Lower lobe of right lung (tissue), 2 donors: ENCODE measurements at regions not wholly inside any gene's neighbourhood (a gene's known extent, or its start where the extent isn't known, plus 50 kb on each side); places are given as distances from the start of the nearest gene placed in this dataset.

ENCODE experiments used
- ATAC-seq, 2 donors: fragments of 200-7000 bp; cut with Tn5 transposase; one replicate each; pipeline ENCODE4 v1.9.1; 2020 to 2022; ENCODE audit warnings: mild to moderate bottlenecking in 2 of 2, moderate library complexity in 2 of 2
- DNase-seq: peaks from one replicate; pipeline ENCODE4 v3.0.0-alpha.2; 2020
- H3K27ac ChIP-seq: fragments of 200-600 bp; one replicate; pipeline ENCODE4 v1.8.0; 2022
- H3K27me3 ChIP-seq: fragments of 200-600 bp; one replicate; pipeline ENCODE4 v1.8.0; 2022; ENCODE audit warnings: low read depth
- H3K36me3 ChIP-seq: fragments of 200-600 bp; one replicate; pipeline ENCODE4 v1.8.0; 2022; ENCODE audit warnings: mild to moderate bottlenecking
- H3K4me1 ChIP-seq: fragments of 200-600 bp; one replicate; pipeline ENCODE4 v1.8.0; 2022
- H3K4me3 ChIP-seq: fragments of 200-600 bp; one replicate; pipeline ENCODE4 v1.8.0; 2022; ENCODE audit warnings: mild to moderate bottlenecking
- H3K9me3 ChIP-seq: fragments of 200-600 bp; one replicate; pipeline ENCODE4 v1.8.0; 2022
- intact Hi-C: fragments of 100-400 bp; cut with DNase I; formaldehyde crosslinking; loops from one replicate; pipeline ENCODE4 v1.11.0; 2022
- TF ChIP-seq, protein P1 (sequence below): fragments of 200-600 bp; IDR thresholded peaks from one replicate; pipeline ENCODE4 v1.8.0; 2022; ENCODE audit warnings: antibody characterized with exemption, mild to moderate bottlenecking
- donor health status: DM: no; HTN: yes; CAD: no; lungs with severe emphysema.

DNA sequence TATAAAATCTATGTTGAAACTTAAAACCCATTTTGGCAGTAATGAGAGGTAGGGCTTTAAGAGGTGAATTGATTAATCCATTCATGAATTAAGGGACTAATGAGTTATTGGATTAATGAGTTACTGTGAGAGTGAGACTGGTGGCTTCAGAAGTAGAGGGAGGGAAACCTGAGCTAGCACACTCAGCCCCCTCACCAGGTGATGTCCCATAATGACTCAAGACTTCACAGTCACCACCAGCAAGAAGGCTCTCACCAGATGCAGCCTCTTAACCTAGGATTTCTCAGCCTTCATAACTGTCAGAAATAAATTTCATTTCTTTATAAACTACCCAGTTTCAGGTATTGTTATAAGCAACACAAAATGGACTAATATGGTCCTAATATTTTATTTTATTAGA is 621.7 kb upstream of the ACVR2A start:
- no peaks in the 10 kb centered on the region for H3K4me1 ChIP-seq
- no peak overlapping the region for H3K27ac ChIP-seq
- TF ChIP-seq, protein P1, sequence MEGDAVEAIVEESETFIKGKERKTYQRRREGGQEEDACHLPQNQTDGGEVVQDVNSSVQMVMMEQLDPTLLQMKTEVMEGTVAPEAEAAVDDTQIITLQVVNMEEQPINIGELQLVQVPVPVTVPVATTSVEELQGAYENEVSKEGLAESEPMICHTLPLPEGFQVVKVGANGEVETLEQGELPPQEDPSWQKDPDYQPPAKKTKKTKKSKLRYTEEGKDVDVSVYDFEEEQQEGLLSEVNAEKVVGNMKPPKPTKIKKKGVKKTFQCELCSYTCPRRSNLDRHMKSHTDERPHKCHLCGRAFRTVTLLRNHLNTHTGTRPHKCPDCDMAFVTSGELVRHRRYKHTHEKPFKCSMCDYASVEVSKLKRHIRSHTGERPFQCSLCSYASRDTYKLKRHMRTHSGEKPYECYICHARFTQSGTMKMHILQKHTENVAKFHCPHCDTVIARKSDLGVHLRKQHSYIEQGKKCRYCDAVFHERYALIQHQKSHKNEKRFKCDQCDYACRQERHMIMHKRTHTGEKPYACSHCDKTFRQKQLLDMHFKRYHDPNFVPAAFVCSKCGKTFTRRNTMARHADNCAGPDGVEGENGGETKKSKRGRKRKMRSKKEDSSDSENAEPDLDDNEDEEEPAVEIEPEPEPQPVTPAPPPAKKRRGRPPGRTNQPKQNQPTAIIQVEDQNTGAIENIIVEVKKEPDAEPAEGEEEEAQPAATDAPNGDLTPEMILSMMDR: no peak
- no peak for ATAC-seq
- no peaks in the 10 kb centered on the region for H3K27me3 ChIP-seq
- no peak for DNase-seq
- H3K36me3 ChIP-seq: no peaks in the 10 kb centered on the region
- intact Hi-C loops: no loop called here
- no peaks in the 10 kb centered on the region for H3K9me3 ChIP-seq
- H3K4me3 ChIP-seq: no peak overlapping the region

DNA sequence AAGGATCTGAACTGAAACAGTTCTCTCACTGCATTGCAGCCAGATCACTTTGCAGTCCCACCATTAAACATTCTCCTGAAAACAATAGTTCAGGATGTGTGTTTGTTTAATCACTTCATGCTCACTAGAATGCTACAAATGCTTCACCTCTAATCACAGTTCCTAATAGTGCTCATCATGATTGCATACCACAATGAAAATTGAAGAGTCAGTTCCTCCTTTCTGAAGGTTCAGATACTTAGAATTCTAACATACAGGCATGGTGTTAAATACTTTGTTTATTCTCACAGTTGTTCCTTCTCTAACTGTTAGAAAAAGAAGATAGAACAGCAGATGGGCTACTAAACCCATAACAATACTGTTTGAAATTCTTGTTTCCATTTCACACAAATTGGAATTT is 622.3 kb upstream of the ACVR2A start:
- Histone ChIP-seq H3K4me3 (no peak overlapping the region), H3K27ac (no peak overlapping the region), H3K4me1 (no peaks in the 10 kb centered on the region), H3K36me3 (no peaks in the 10 kb centered on the region), H3K9me3 (no peaks in the 10 kb centered on the region), H3K27me3 (no peaks in the 10 kb centered on the region)
- no peak for DNase-seq
- ATAC-seq: no peak
- TF ChIP-seq, protein P1: no peak
- intact Hi-C loops: no loop called here

DNA sequence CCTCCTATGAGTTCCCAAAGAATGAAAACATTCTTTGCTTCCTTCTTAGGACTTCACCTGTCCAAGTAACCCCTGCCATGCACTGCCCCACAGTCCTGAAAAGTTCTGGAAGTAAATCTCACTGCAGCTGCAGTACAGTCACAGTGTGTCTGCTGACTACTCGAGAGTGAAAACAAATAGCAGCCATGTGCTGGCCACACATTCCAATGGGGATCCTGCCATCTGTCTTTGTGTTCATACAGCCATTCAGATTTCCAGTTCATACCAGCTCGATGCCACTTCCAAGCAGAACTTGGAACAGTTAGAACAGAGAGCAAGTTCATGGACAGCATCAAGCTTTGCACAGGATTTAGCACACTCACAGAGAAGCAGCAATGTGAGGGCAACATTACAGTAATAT is 629.9 kb upstream of the ACVR2A start:
- Histone ChIP-seq H3K9me3 (peaks cover 3% of the 10 kb centered on the region), H3K4me3 (no peak overlapping the region), H3K36me3 (no peaks in the 10 kb centered on the region), H3K4me1 (no peaks in the 10 kb centered on the region), H3K27ac (no peak overlapping the region), H3K27me3 (no peaks in the 10 kb centered on the region)
- ATAC-seq (no peak), DNase-seq (no peak)
- intact Hi-C loops: no loop called here
- TF ChIP-seq, protein P1: no peak

DNA sequence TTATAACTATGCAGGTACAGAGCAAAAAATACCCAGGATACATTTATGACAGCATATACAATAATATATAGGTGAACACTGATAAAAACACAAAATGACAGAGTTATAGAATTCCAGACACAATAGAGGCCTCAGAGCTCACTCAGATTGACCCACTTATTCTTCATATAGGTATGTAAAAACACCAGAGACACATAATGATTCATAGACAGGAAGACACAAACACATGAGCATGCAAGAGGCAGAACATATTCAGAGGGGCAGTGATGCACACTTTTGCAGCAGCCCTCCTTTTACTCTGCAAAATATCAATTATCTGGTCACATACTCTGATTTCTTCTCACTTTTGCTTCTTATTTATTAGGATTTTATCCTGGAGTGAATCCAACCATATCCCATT is 633.3 kb upstream of the ACVR2A start:
- Histone ChIP-seq H3K27me3 (no peaks in the 10 kb centered on the region), H3K4me3 (no peak overlapping the region), H3K27ac (no peak overlapping the region), H3K36me3 (no peaks in the 10 kb centered on the region), H3K4me1 (no peaks in the 10 kb centered on the region), H3K9me3 (peaks cover 8% of the 10 kb centered on the region)
- intact Hi-C loops: no loop called here
- TF ChIP-seq, protein P1: no peak
- DNase-seq (no peak), ATAC-seq (no peak)

DNA sequence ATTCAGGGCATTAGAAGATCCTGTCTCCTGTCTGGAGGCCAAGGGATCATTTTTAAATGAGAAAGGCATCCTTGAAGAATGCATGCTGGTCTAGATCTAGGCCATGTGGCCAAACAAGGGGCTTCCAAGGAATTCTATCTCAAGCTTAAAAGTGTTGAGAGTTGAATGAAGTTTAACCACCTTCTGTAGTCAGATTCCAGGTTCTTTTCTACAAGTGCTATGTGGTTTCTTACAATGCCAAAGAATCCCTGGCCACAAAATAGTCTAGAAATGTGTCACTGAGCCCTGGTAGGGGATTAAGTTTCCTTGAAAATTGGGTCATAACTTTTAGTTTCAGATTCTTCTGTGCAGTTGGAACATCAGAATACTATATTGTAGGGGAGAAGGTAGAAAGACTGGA is 640.7 kb upstream of the ACVR2A start:
- Histone ChIP-seq H3K4me3 (no peak overlapping the region), H3K27ac (no peak overlapping the region), H3K9me3 (peaks cover 11% of the 10 kb centered on the region), H3K4me1 (no peaks in the 10 kb centered on the region), H3K36me3 (no peaks in the 10 kb centered on the region), H3K27me3 (no peaks in the 10 kb centered on the region)
- TF ChIP-seq, protein P1: no peak
- ATAC-seq: no peak
- no peak for DNase-seq
- intact Hi-C loops: no loop called here

DNA sequence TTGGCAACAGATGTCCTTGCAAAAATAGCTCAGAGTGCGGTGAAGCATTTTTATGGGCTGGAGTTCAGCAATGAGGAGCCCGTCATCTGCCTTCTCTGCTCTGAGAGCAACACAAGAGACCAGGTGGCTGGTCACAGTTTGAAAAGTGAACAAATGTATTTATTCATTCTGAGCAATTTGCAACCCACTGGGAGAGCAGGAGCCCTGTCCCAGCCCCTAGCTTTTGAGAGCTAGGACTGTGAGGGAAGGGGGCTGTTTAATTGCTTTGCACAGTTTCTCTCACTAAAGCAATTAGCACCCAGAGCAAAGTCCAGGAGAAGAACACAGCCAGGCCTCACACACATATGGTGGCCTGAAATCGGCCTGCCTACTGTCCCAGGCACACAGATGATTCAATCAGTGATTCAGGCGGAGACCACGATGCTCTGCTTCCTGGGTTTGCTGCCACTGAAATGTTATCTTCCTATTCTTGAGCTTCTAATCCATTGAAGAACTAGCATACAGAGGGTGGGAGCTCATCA is 646.1 kb upstream of the ACVR2A start:
- Histone ChIP-seq H3K4me3 (no peak overlapping the region), H3K36me3 (no peaks in the 10 kb centered on the region), H3K27ac (no peak overlapping the region), H3K9me3 (no peaks in the 10 kb centered on the region), H3K4me1 (no peaks in the 10 kb centered on the region), H3K27me3 (no peaks in the 10 kb centered on the region)
- TF ChIP-seq, protein P1: no peak
- DNase-seq (no peak), ATAC-seq (no peak)
- intact Hi-C loops: no loop called here
